Keratinocyte (primary cell): ENCODE measurements at regions not wholly inside any gene's neighbourhood (a gene's known extent, or its start where the extent isn't known, plus 50 kb on each side); places are given as distances from the start of the nearest gene placed in this dataset.

Experiments used
- DNase-seq: peaks from one replicate; pipeline ENCODE4 v3.0.0-alpha.2; 2011; ENCODE audit warnings: low read depth, missing footprints, low spot score
- FAIRE-seq: peaks from 2 replicates; lab custom pipeline; 2011; peaks lifted over from hg19 to GRCh38; lab: Jason Lieb, UNC
- H2AFZ ChIP-seq: 2 replicates; pipeline ENCODE4 v1.6.0; 2012; ENCODE audit warnings: low read length, control low read depth, inconsistent platforms; ENCODE audit not compliant: control insufficient read depth
- H3K27ac ChIP-seq: 2 replicates; pipeline ENCODE4 v1.5.1; 2011; ENCODE audit warnings: low read length; ENCODE audit not compliant: control insufficient read depth, insufficient read depth
- H3K27me3 ChIP-seq: 3 replicates; pipeline ENCODE4 v1.6.0; 2011; ENCODE audit warnings: low read length; ENCODE audit not compliant: control insufficient read depth, insufficient read depth; ENCODE audit errors: extremely low read depth
- H3K36me3 ChIP-seq, 2 experiments: 2 replicates in 1 of 2; 3 replicates in 1 of 2; pipeline ENCODE4 v1.5.1; 2011; ENCODE audit warnings: low read length in 2 of 2, mild to moderate bottlenecking in 1 of 2; ENCODE audit not compliant: control insufficient read depth in 2 of 2, insufficient read depth in 2 of 2; ENCODE audit errors: extremely low read depth in 1 of 2
- H3K4me1 ChIP-seq: 3 replicates; pipeline ENCODE4 v1.5.1; 2011; ENCODE audit warnings: low read length; ENCODE audit not compliant: control insufficient read depth, insufficient read depth; ENCODE audit errors: extremely low read depth
- H3K4me2 ChIP-seq: 3 replicates; pipeline ENCODE4 v1.6.0; 2011; ENCODE audit warnings: low read depth, low read length; ENCODE audit not compliant: control insufficient read depth, insufficient read depth; ENCODE audit errors: extremely low read depth
- H3K4me3 ChIP-seq, 3 experiments: fragments of 200-600 bp in 1 of 3; sonication (generic) in 1 of 3; 2 replicates in 2 of 3; 3 replicates in 1 of 3; pipeline ENCODE4 v1.5.1; 2011 to 2016; ENCODE audit warnings: low read length in 3 of 3, mild to moderate bottlenecking in 3 of 3, control low read depth in 2 of 3, inconsistent platforms in 1 of 3, low read depth in 1 of 3, mixed read lengths in 1 of 3, mixed run types in 1 of 3, moderate library complexity in 1 of 3; ENCODE audit not compliant: control insufficient read depth in 2 of 3, insufficient read depth in 2 of 3; ENCODE audit errors: extremely low read depth in 1 of 3
- H3K79me2 ChIP-seq: 2 replicates; pipeline ENCODE4 v1.6.0; 2012; ENCODE audit warnings: low read length; ENCODE audit not compliant: control insufficient read depth, insufficient read depth
- H3K9ac ChIP-seq: 3 replicates; pipeline ENCODE4 v1.6.0; 2011; ENCODE audit warnings: low read length; ENCODE audit not compliant: control insufficient read depth, insufficient read depth; ENCODE audit errors: extremely low read depth
- H3K9me1 ChIP-seq: 3 replicates; pipeline ENCODE4 v1.6.0; 2011; ENCODE audit warnings: low read length; ENCODE audit not compliant: control insufficient read depth, insufficient read depth; ENCODE audit errors: extremely low read depth
- H3K9me3 ChIP-seq: 2 replicates; pipeline ENCODE4 v1.5.1; 2012; ENCODE audit warnings: low read depth, low read length; ENCODE audit not compliant: control insufficient read depth
- H4K20me1 ChIP-seq: 3 replicates; pipeline ENCODE4 v1.6.0; 2011; ENCODE audit warnings: low read length; ENCODE audit not compliant: control insufficient read depth, insufficient read depth; ENCODE audit errors: extremely low read depth
- EZH2 ChIP-seq: IDR thresholded peaks from one replicate; pipeline ENCODE4 v1.6.1; 2012; ENCODE audit warnings: inconsistent platforms, mild to moderate bottlenecking, low read length, moderate library complexity
- dilution Hi-C: fragments of 300-500 bp; cut with MboI; formaldehyde crosslinking; loops from one replicate; pipeline ENCODE4 v1.7.0; 2020; ENCODE audit warnings: low sequenced_read_pairs; ENCODE audit not compliant: extremely low pct_ligation_motif_present
- TF ChIP-seq, protein P1 (sequence below), 3 experiments: IDR thresholded peaks in 1 of 3; conservative IDR thresholded peaks in 1 of 3; optimal IDR thresholded peaks in 1 of 3; 2 replicates in 2 of 3; 3 replicates in 1 of 3; pipeline versions ENCODE3 to v1.5.1; 2011; ENCODE audit warnings: low read length in 3 of 3, mild to moderate bottlenecking in 3 of 3, moderate library complexity in 2 of 3, control low read depth in 1 of 3, inconsistent platforms in 1 of 3; ENCODE audit not compliant: insufficient read depth in 2 of 3; ENCODE audit errors: extremely low read depth in 1 of 3

- no peak overlapping the region for H3K27ac ChIP-seq
- H2AFZ ChIP-seq: no peak overlapping the region
- peaks cover 23% of the 10 kb centered on the region for H3K27me3 ChIP-seq
- H3K4me1 ChIP-seq: no peaks in the 10 kb centered on the region
- H3K36me3 ChIP-seq: no peaks in the 10 kb centered on the region
- DNase-seq (no peak), FAIRE-seq (no peak)
- H3K9me1 ChIP-seq: no peaks in the 10 kb centered on the region
- no peaks in the 10 kb centered on the region for H3K9me3 ChIP-seq
- dilution Hi-C loops: no loop called here
- H3K4me2 ChIP-seq: peak overlapping the region; percentile 67
- H4K20me1 ChIP-seq: no peaks in the 10 kb centered on the region
- no peak overlapping the region for H3K4me3 ChIP-seq
- no peak overlapping the region for H3K9ac ChIP-seq
- H3K79me2 ChIP-seq: no peaks in the 10 kb centered on the region
- no peak for TF ChIP-seq EZH2
- TF ChIP-seq, protein P1, sequence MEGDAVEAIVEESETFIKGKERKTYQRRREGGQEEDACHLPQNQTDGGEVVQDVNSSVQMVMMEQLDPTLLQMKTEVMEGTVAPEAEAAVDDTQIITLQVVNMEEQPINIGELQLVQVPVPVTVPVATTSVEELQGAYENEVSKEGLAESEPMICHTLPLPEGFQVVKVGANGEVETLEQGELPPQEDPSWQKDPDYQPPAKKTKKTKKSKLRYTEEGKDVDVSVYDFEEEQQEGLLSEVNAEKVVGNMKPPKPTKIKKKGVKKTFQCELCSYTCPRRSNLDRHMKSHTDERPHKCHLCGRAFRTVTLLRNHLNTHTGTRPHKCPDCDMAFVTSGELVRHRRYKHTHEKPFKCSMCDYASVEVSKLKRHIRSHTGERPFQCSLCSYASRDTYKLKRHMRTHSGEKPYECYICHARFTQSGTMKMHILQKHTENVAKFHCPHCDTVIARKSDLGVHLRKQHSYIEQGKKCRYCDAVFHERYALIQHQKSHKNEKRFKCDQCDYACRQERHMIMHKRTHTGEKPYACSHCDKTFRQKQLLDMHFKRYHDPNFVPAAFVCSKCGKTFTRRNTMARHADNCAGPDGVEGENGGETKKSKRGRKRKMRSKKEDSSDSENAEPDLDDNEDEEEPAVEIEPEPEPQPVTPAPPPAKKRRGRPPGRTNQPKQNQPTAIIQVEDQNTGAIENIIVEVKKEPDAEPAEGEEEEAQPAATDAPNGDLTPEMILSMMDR (optimal IDR thresholded peaks at IDR 0.05 in 1 of 3, IDR thresholded peaks at IDR 0.05 in 1 of 3, conservative IDR thresholded peaks at IDR 0.05 in 1 of 3; ENCODE audit: extremely low read depth in 1 of 3, insufficient read depth in 2 of 3, low read length in 3 of 3): no peak
Observed at GRCh38 chr3:23128655-23129054, 74.5 kb upstream of the UBE2E2 start.

DNA sequence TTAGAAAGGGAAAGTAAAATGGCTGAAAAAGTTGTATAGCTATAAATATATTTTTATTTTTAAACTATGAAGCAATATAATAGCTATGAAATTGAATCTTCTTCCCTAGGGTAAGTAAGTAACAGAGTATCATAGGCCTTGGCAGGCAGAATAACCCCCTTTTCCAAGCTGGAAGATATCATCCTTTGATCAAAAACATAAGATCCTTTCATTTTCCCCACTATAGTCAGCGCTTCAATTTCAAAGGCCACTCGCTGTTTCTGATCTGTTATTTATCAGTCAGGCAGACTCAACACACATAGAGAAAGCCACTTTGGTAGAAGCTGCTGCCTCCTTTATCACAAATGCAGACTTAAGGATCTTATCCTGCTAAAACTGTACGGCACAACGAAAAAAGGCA lies 74.0 kb upstream of the UBE2E2 start:
- TF ChIP-seq, protein P1 (optimal IDR thresholded peaks at IDR 0.05 in 1 of 3, IDR thresholded peaks at IDR 0.05 in 1 of 3, conservative IDR thresholded peaks at IDR 0.05 in 1 of 3; ENCODE audit: extremely low read depth in 1 of 3, insufficient read depth in 2 of 3, low read length in 3 of 3): no peak
- TF ChIP-seq EZH2: no peak

More for the DNA sequence above, 74.0 kb upstream of the UBE2E2 start:
- H3K27me3 ChIP-seq: peaks cover 27% of the 10 kb centered on the region
- no peaks in the 10 kb centered on the region for H3K79me2 ChIP-seq
- no peaks in the 10 kb centered on the region for H3K9me1 ChIP-seq
- H3K27ac ChIP-seq: no peak overlapping the region
- H3K36me3 ChIP-seq: no peaks in the 10 kb centered on the region
- dilution Hi-C loops: no loop called here
- no peaks in the 10 kb centered on the region for H4K20me1 ChIP-seq
- no peaks in the 10 kb centered on the region for H3K4me1 ChIP-seq
- H2AFZ ChIP-seq: no peak overlapping the region
- H3K4me3 ChIP-seq: peak overlapping the region in 1 of 3 experiments; percentile 50
- FAIRE-seq: no peak
- no peaks in the 10 kb centered on the region for H3K9me3 ChIP-seq
- H3K4me2 ChIP-seq: peak overlapping the region; percentile 67
- DNase-seq: no peak
- H3K9ac ChIP-seq: no peak overlapping the region
